Keratinocyte (primary cell): ENCODE measurements at regions not wholly inside any gene's neighbourhood (a gene's known extent, or its start where the extent isn't known, plus 50 kb on each side); places are given as distances from the start of the nearest gene placed in this dataset.

Experiments used
- DNase-seq: peaks from one replicate; pipeline ENCODE4 v3.0.0-alpha.2; 2011; ENCODE audit warnings: low read depth, missing footprints, low spot score
- FAIRE-seq: peaks from 2 replicates; lab custom pipeline; 2011; peaks lifted over from hg19 to GRCh38; lab: Jason Lieb, UNC
- H2AFZ ChIP-seq: 2 replicates; pipeline ENCODE4 v1.6.0; 2012; ENCODE audit warnings: low read length, control low read depth, inconsistent platforms; ENCODE audit not compliant: control insufficient read depth
- H3K27ac ChIP-seq: 2 replicates; pipeline ENCODE4 v1.5.1; 2011; ENCODE audit warnings: low read length; ENCODE audit not compliant: control insufficient read depth, insufficient read depth
- H3K27me3 ChIP-seq: 3 replicates; pipeline ENCODE4 v1.6.0; 2011; ENCODE audit warnings: low read length; ENCODE audit not compliant: control insufficient read depth, insufficient read depth; ENCODE audit errors: extremely low read depth
- H3K36me3 ChIP-seq, 2 experiments: 2 replicates in 1 of 2; 3 replicates in 1 of 2; pipeline ENCODE4 v1.5.1; 2011; ENCODE audit warnings: low read length in 2 of 2, mild to moderate bottlenecking in 1 of 2; ENCODE audit not compliant: control insufficient read depth in 2 of 2, insufficient read depth in 2 of 2; ENCODE audit errors: extremely low read depth in 1 of 2
- H3K4me1 ChIP-seq: 3 replicates; pipeline ENCODE4 v1.5.1; 2011; ENCODE audit warnings: low read length; ENCODE audit not compliant: control insufficient read depth, insufficient read depth; ENCODE audit errors: extremely low read depth
- H3K4me2 ChIP-seq: 3 replicates; pipeline ENCODE4 v1.6.0; 2011; ENCODE audit warnings: low read depth, low read length; ENCODE audit not compliant: control insufficient read depth, insufficient read depth; ENCODE audit errors: extremely low read depth
- H3K4me3 ChIP-seq, 3 experiments: fragments of 200-600 bp in 1 of 3; sonication (generic) in 1 of 3; 2 replicates in 2 of 3; 3 replicates in 1 of 3; pipeline ENCODE4 v1.5.1; 2011 to 2016; ENCODE audit warnings: low read length in 3 of 3, mild to moderate bottlenecking in 3 of 3, control low read depth in 2 of 3, inconsistent platforms in 1 of 3, low read depth in 1 of 3, mixed read lengths in 1 of 3, mixed run types in 1 of 3, moderate library complexity in 1 of 3; ENCODE audit not compliant: control insufficient read depth in 2 of 3, insufficient read depth in 2 of 3; ENCODE audit errors: extremely low read depth in 1 of 3
- H3K79me2 ChIP-seq: 2 replicates; pipeline ENCODE4 v1.6.0; 2012; ENCODE audit warnings: low read length; ENCODE audit not compliant: control insufficient read depth, insufficient read depth
- H3K9ac ChIP-seq: 3 replicates; pipeline ENCODE4 v1.6.0; 2011; ENCODE audit warnings: low read length; ENCODE audit not compliant: control insufficient read depth, insufficient read depth; ENCODE audit errors: extremely low read depth
- H3K9me1 ChIP-seq: 3 replicates; pipeline ENCODE4 v1.6.0; 2011; ENCODE audit warnings: low read length; ENCODE audit not compliant: control insufficient read depth, insufficient read depth; ENCODE audit errors: extremely low read depth
- H3K9me3 ChIP-seq: 2 replicates; pipeline ENCODE4 v1.5.1; 2012; ENCODE audit warnings: low read depth, low read length; ENCODE audit not compliant: control insufficient read depth
- H4K20me1 ChIP-seq: 3 replicates; pipeline ENCODE4 v1.6.0; 2011; ENCODE audit warnings: low read length; ENCODE audit not compliant: control insufficient read depth, insufficient read depth; ENCODE audit errors: extremely low read depth
- EZH2 ChIP-seq: IDR thresholded peaks from one replicate; pipeline ENCODE4 v1.6.1; 2012; ENCODE audit warnings: inconsistent platforms, mild to moderate bottlenecking, low read length, moderate library complexity
- dilution Hi-C: fragments of 300-500 bp; cut with MboI; formaldehyde crosslinking; loops from one replicate; pipeline ENCODE4 v1.7.0; 2020; ENCODE audit warnings: low sequenced_read_pairs; ENCODE audit not compliant: extremely low pct_ligation_motif_present
- TF ChIP-seq, protein P1 (sequence below), 3 experiments: IDR thresholded peaks in 1 of 3; conservative IDR thresholded peaks in 1 of 3; optimal IDR thresholded peaks in 1 of 3; 2 replicates in 2 of 3; 3 replicates in 1 of 3; pipeline versions ENCODE3 to v1.5.1; 2011; ENCODE audit warnings: low read length in 3 of 3, mild to moderate bottlenecking in 3 of 3, moderate library complexity in 2 of 3, control low read depth in 1 of 3, inconsistent platforms in 1 of 3; ENCODE audit not compliant: insufficient read depth in 2 of 3; ENCODE audit errors: extremely low read depth in 1 of 3

DNA sequence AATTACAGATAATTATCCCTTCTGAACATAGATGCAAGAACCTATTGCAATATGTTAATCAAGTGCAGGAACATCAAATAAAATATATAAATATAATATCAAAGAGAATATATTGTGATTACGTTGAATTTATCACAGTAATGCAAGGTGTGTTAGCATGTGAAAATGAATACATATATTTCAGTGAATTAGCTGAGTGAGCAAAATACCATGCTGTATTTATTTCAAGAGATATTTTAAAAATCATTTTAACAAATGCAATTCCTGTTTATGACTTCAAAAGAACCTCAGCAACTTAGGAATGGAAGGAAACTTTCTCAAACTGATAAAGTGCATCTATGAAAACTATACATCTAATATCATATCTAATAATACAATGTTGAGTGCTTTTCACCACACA lies 856.9 kb upstream of the PTPRD start:
- Histone ChIP-seq H3K4me1 (no peaks in the 10 kb centered on the region), H3K79me2 (no peaks in the 10 kb centered on the region), H2AFZ (no peak overlapping the region), H4K20me1 (no peaks in the 10 kb centered on the region), H3K4me2 (no peak overlapping the region), H3K27me3 (no peaks in the 10 kb centered on the region), H3K9me3 (peaks cover 12% of the 10 kb centered on the region), H3K36me3 (no peaks in the 10 kb centered on the region), H3K9ac (no peak overlapping the region), H3K9me1 (no peaks in the 10 kb centered on the region), H3K27ac (no peak overlapping the region), H3K4me3 (no peak overlapping the region)
- DNase-seq (no peak), FAIRE-seq (no peak)
- dilution Hi-C loops: no loop called here
- TF ChIP-seq, protein P1, sequence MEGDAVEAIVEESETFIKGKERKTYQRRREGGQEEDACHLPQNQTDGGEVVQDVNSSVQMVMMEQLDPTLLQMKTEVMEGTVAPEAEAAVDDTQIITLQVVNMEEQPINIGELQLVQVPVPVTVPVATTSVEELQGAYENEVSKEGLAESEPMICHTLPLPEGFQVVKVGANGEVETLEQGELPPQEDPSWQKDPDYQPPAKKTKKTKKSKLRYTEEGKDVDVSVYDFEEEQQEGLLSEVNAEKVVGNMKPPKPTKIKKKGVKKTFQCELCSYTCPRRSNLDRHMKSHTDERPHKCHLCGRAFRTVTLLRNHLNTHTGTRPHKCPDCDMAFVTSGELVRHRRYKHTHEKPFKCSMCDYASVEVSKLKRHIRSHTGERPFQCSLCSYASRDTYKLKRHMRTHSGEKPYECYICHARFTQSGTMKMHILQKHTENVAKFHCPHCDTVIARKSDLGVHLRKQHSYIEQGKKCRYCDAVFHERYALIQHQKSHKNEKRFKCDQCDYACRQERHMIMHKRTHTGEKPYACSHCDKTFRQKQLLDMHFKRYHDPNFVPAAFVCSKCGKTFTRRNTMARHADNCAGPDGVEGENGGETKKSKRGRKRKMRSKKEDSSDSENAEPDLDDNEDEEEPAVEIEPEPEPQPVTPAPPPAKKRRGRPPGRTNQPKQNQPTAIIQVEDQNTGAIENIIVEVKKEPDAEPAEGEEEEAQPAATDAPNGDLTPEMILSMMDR (optimal IDR thresholded peaks at IDR 0.05 in 1 of 3, IDR thresholded peaks at IDR 0.05 in 1 of 3, conservative IDR thresholded peaks at IDR 0.05 in 1 of 3; ENCODE audit: extremely low read depth in 1 of 3, insufficient read depth in 2 of 3, low read length in 3 of 3): no peak
- no peak for TF ChIP-seq EZH2

DNA sequence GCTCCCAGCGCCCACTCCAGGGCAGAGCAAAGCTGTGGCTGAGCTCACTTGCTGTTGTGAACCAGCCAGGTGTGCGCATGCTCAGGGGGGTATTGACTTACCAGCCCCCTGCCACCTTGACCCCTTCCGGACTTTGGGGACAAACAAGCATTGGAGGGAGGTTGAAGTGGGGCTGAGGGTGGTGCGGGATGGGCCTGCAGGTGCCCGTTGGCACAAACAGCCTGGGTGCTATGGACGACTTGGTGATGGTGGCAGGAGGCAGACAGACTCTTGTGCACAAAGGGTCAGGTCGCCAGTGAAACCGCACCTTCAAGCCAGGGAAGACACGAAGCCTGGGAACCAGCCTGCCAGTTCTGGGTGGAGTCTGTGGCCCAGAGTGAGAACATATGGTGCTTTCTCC lies 858.5 kb upstream of the PTPRD start:
- no peaks in the 10 kb centered on the region for H3K4me1 ChIP-seq
- FAIRE-seq (no peak), DNase-seq (no peak)
- H3K36me3 ChIP-seq: no peaks in the 10 kb centered on the region
- H3K27me3 ChIP-seq: no peaks in the 10 kb centered on the region
- no peak for TF ChIP-seq EZH2
- TF ChIP-seq, protein P1 (optimal IDR thresholded peaks at IDR 0.05 in 1 of 3, IDR thresholded peaks at IDR 0.05 in 1 of 3, conservative IDR thresholded peaks at IDR 0.05 in 1 of 3; ENCODE audit: extremely low read depth in 1 of 3, insufficient read depth in 2 of 3, low read length in 3 of 3): no peak
- no peak overlapping the region for H3K4me2 ChIP-seq
- no peak overlapping the region for H3K4me3 ChIP-seq
- no peak overlapping the region for H2AFZ ChIP-seq
- H3K27ac ChIP-seq: no peak overlapping the region
- H3K9me3 ChIP-seq: peaks cover 12% of the 10 kb centered on the region
- no peaks in the 10 kb centered on the region for H3K9me1 ChIP-seq
- H4K20me1 ChIP-seq: no peaks in the 10 kb centered on the region
- no peaks in the 10 kb centered on the region for H3K79me2 ChIP-seq
- dilution Hi-C loops: no loop called here
- H3K9ac ChIP-seq: no peak overlapping the region
